ENCODE measurements at regions not wholly inside any gene's neighbourhood (a gene's known extent, or its start where the extent isn't known, plus 50 kb on each side); places are given as distances from the start of the nearest gene placed in this dataset.

DNA sequence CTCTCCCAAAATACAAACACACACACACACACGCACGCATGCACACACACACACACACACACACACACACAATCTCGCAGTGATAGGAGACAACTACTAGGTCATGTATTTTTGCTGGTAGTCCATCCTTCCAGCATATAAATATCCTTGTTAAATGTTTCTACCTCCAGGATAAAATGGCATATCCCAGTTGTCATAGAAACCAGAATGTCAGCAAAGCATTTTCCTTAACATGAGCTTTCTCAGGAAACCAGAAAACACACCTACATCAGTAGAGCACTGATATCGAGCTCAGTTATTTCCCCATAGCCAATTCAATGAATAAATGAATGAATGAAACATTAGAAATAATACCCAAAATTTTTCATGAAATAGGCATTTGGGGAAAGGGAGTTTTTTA lies 115.7 kb downstream of the PWWP3B start:
- H3K4me3 ChIP-seq (ENCODE audit: low read depth in 2 of 2, low read length in 2 of 2) = no peak overlapping the region
- H3K36me3 ChIP-seq (ENCODE audit: control insufficient read depth, insufficient read depth, low read length) = no peaks in the 10 kb centered on the region
- no peaks in the 10 kb centered on the region for H3K9me3 ChIP-seq (ENCODE audit: control insufficient read depth, insufficient read depth, low read depth, low read length)
- no peak for ATAC-seq
- intact Hi-C loops (cut with micrococcal nuclease; ENCODE audit: unreplicated experiment) (no loop called here), in situ Hi-C loops (cut with HindIII; ENCODE audit: low pct_unique_long_range_greater_than_20kb, low sequenced_read_pairs) (no loop called here)
- TF ChIP-seq, protein P1, sequence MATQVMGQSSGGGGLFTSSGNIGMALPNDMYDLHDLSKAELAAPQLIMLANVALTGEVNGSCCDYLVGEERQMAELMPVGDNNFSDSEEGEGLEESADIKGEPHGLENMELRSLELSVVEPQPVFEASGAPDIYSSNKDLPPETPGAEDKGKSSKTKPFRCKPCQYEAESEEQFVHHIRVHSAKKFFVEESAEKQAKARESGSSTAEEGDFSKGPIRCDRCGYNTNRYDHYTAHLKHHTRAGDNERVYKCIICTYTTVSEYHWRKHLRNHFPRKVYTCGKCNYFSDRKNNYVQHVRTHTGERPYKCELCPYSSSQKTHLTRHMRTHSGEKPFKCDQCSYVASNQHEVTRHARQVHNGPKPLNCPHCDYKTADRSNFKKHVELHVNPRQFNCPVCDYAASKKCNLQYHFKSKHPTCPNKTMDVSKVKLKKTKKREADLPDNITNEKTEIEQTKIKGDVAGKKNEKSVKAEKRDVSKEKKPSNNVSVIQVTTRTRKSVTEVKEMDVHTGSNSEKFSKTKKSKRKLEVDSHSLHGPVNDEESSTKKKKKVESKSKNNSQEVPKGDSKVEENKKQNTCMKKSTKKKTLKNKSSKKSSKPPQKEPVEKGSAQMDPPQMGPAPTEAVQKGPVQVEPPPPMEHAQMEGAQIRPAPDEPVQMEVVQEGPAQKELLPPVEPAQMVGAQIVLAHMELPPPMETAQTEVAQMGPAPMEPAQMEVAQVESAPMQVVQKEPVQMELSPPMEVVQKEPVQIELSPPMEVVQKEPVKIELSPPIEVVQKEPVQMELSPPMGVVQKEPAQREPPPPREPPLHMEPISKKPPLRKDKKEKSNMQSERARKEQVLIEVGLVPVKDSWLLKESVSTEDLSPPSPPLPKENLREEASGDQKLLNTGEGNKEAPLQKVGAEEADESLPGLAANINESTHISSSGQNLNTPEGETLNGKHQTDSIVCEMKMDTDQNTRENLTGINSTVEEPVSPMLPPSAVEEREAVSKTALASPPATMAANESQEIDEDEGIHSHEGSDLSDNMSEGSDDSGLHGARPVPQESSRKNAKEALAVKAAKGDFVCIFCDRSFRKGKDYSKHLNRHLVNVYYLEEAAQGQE (IDR thresholded peaks at IDR 0.05; ENCODE audit: insufficient read depth in 1 of 2, low read depth in 2 of 2, low read length in 1 of 2) = no peak
- no peak for TF ChIP-seq SIN3A (IDR thresholded peaks at IDR 0.05; ENCODE audit: borderline replicate concordance, insufficient read depth, low read depth, low read length)
- TF ChIP-seq POLR2AphosphoS5 (IDR thresholded peaks at IDR 0.05; ENCODE audit: low read depth, low read length) = no peak
- TF ChIP-seq TCF7L2 (IDR thresholded peaks at IDR 0.05; ENCODE audit: low read depth, low read length) = no peak
- TF ChIP-seq, protein P2, sequence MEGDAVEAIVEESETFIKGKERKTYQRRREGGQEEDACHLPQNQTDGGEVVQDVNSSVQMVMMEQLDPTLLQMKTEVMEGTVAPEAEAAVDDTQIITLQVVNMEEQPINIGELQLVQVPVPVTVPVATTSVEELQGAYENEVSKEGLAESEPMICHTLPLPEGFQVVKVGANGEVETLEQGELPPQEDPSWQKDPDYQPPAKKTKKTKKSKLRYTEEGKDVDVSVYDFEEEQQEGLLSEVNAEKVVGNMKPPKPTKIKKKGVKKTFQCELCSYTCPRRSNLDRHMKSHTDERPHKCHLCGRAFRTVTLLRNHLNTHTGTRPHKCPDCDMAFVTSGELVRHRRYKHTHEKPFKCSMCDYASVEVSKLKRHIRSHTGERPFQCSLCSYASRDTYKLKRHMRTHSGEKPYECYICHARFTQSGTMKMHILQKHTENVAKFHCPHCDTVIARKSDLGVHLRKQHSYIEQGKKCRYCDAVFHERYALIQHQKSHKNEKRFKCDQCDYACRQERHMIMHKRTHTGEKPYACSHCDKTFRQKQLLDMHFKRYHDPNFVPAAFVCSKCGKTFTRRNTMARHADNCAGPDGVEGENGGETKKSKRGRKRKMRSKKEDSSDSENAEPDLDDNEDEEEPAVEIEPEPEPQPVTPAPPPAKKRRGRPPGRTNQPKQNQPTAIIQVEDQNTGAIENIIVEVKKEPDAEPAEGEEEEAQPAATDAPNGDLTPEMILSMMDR (IDR thresholded peaks at IDR 0.05) = no peak
- H3K27me3 ChIP-seq (ENCODE audit: control insufficient read depth, insufficient read depth, low read length) = no peaks in the 10 kb centered on the region
- BruUV-seq (replicated peaks) = no TSS peak
- no peak for DNase-seq (ENCODE audit: low read depth, low spot score)
- no peaks in the 10 kb centered on the region for H3K4me1 ChIP-seq (ENCODE audit: control insufficient read depth, insufficient read depth, low read length)
- ChIA-PET CTCF (no interaction called here), POLR2A (no interaction called here)
- no peak overlapping the region for H3K27ac ChIP-seq (ENCODE audit: low read length)

GRCh38 chrX:106284431-106285025 lies 116.4 kb downstream of the PWWP3B start:
- H3K4me1 ChIP-seq (ENCODE audit: control insufficient read depth, insufficient read depth, low read length) = no peaks in the 10 kb centered on the region
- in situ Hi-C loops (cut with HindIII; ENCODE audit: low pct_unique_long_range_greater_than_20kb, low sequenced_read_pairs) = no loop called here
- no TSS peak for BruUV-seq (replicated peaks)
- DNase-seq (ENCODE audit: low read depth, low spot score) (no peak), ATAC-seq (no peak)
- H3K4me3 ChIP-seq (ENCODE audit: low read depth in 2 of 2, low read length in 2 of 2) = no peak overlapping the region
- no peak overlapping the region for H3K27ac ChIP-seq (ENCODE audit: low read length)
- H3K36me3 ChIP-seq (ENCODE audit: control insufficient read depth, insufficient read depth, low read length) = no peaks in the 10 kb centered on the region
- intact Hi-C loops (cut with micrococcal nuclease; ENCODE audit: unreplicated experiment) = no loop called here
- no peaks in the 10 kb centered on the region for H3K9me3 ChIP-seq (ENCODE audit: control insufficient read depth, insufficient read depth, low read depth, low read length)
- ChIA-PET POLR2A (no interaction called here), CTCF (no interaction called here)
- TF ChIP-seq, protein P1 (IDR thresholded peaks at IDR 0.05; ENCODE audit: insufficient read depth in 1 of 2, low read depth in 2 of 2, low read length in 1 of 2) = no peak
- no peaks in the 10 kb centered on the region for H3K27me3 ChIP-seq (ENCODE audit: control insufficient read depth, insufficient read depth, low read length)
